Activated CD8-positive, alpha-beta memory T cell treated with anti-CD3 and anti-CD28 coated beads for 1 hour (primary cell): ENCODE measurements at regions not wholly inside any gene's neighbourhood (a gene's known extent, or its start where the extent isn't known, plus 50 kb on each side); places are given as distances from the start of the nearest gene placed in this dataset.
"Not testable (repeated sequence)": the region's sequence is repeated elsewhere in the genome, so short reads cannot be mapped to it uniquely, and the experiment has no call there.

Experiments
- DNase-seq, 2 donors: peaks; one replicate each; pipeline ENCODE4 v3.0.0-alpha.2; 2020; ENCODE audit warnings: low read depth in 1 of 2; ENCODE audit errors: extremely low read depth in 1 of 2

GRCh38 chr3:110575702-110576101 lies 495.9 kb upstream of the NECTIN3 start:
- no peak for DNase-seq

GRCh38 chr3:110576960-110577359 lies 494.7 kb upstream of the NECTIN3 start:
- DNase-seq, result no peak

DNA sequence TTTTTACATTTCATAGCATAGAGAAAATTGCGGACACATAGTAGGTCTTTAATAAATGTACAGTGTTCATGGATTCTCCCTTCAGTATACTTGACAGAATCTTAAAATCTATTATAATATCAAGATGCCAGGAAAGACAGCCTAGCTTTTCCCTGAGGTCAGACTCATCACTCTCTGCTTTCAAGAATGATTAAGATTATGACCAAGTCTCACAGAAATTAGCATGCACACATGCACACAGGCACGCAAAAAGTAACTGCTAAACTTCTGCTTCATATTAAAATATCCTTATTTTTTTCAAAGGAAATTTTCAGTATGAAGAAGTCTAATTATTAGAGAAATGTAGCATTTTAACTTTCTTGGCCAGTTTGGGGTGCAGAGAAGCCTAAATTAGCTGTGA lies 493.8 kb upstream of the NECTIN3 start:
- no peak for DNase-seq

- DNase-seq, result no peak
Measured at GRCh38 chr3:110579840-110580550, 491.6 kb upstream of the NECTIN3 start.

- no peak for DNase-seq
Measured at GRCh38 chr3:110583373-110583935, 488.2 kb upstream of the NECTIN3 start.

DNA sequence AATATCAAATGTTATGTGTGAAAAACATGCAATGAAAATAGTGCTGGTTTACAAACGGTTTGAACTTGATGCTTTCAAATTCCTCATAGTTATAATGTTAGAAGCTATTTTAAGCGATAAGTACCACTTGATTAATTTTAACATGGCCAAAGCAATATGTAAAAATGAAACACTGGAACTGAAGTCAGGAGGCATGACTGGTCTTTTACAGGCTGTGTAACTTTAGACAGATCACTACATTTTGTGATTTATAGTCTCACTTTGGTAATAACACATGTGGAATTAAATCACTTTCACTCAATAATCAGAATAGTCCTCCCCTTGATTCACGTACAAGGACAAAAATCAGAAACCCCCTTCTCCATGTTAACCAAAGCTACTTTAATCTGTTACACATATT lies 482.7 kb upstream of the NECTIN3 start:
- DNase-seq, result no peak

GRCh38 chr3:110589341-110589740 lies 482.3 kb upstream of the NECTIN3 start:
- DNase-seq, result no peak

GRCh38 chr3:110593749-110594148 lies 477.9 kb upstream of the NECTIN3 start:
- no peak for DNase-seq

GRCh38 chr3:110598847-110599490 lies 472.6 kb upstream of the NECTIN3 start:
- no peak for DNase-seq

DNA sequence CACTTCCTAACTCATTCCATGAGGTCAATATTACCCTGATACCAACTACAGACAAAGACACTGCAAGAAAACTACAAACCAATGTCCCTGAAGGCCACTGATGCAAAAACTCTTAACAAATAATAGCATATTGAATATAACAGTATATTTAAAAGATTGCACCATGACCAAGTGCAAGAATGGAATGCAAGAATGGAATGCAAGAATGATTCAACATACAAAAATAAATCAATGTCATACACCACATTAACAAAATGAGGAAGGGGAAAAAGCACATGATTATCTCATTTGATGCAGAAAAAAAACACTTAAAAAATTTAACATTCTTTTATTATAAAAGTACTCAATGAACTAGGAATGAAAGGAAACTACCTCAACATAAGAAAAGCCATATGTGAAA lies 463.1 kb upstream of the NECTIN3 start:
- no peak for DNase-seq

GRCh38 chr3:110612045-110612444 lies 459.6 kb upstream of the NECTIN3 start:
- DNase-seq, result no peak

DNA sequence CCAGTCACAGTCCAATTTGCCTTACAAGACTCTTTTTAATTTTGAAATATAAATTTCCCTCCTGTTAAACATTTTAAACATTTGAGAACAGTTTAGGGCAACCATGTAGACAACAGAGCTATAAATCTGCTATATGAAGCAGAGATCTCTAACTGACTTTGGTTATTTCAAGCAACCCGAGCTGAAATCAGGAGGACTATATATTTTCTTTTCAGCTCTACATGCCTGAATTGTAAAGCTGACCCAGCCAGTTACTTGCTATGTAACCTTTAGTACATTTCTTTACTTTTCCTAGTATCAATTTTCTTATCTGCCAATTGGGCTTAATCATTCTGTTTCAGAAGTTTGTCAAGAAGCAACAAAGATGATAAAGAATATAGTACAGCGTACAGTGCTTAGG lies 457.4 kb upstream of the NECTIN3 start:
- DNase-seq, result no peak

- no peak for DNase-seq
Measured at GRCh38 chr3:110615454-110615853, 456.2 kb upstream of the NECTIN3 start.

- DNase-seq, result no peak
Measured at GRCh38 chr3:110618512-110619226, 452.9 kb upstream of the NECTIN3 start.

DNA sequence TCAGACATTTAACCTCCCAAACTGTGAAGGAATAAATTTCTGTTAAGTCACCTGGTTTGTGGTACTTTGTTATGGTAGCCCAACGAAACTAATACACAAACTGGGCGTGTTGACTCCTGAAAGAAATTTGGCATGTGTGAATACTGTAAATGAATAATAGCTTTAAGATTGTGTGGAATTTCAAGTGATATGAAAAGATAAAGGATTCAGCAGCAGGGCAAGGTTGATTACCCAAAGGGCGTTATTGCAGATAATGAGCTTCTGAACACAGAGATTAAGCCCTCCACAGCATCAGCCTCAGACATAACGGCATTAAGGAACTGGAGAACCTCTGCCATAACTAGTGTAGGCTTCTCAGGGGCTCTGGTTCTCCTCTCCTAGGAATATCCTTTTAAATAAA lies 451.5 kb upstream of the NECTIN3 start:
- DNase-seq, result no peak

GRCh38 chr3:110623571-110623970 lies 448.0 kb upstream of the NECTIN3 start:
- DNase-seq, result no peak

GRCh38 chr3:110624576-110624975 lies 447.0 kb upstream of the NECTIN3 start:
- DNase-seq, result no peak

DNA sequence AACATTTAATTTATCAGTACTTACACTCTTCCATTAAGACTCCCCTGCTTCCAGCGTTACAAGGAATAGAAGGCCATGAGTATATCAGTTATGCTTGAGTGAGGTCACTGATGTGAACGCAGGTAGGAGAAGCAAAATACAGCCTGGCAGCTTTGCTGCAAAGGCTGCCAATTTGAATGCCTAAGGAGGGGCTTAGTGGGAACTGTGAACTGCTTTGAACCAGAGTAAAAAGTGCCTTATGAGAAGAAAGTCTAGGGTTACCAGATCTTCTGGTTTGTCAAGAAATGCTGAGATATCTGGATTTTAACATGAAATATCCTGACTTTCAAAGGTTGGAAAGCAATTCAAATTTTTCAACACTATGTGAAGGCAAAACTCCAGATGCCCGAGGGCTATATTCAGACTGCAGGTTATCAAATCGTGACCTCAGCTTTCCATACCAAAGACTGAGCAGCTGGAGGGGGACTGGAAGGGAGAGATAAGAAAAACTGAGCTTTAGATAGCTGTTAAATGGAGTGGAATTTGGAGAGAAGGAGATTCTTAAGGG lies 446.3 kb upstream of the NECTIN3 start:
- no peak for DNase-seq

GRCh38 chr3:110626652-110627111 lies 444.9 kb upstream of the NECTIN3 start:
- not testable (repeated sequence) for DNase-seq

DNA sequence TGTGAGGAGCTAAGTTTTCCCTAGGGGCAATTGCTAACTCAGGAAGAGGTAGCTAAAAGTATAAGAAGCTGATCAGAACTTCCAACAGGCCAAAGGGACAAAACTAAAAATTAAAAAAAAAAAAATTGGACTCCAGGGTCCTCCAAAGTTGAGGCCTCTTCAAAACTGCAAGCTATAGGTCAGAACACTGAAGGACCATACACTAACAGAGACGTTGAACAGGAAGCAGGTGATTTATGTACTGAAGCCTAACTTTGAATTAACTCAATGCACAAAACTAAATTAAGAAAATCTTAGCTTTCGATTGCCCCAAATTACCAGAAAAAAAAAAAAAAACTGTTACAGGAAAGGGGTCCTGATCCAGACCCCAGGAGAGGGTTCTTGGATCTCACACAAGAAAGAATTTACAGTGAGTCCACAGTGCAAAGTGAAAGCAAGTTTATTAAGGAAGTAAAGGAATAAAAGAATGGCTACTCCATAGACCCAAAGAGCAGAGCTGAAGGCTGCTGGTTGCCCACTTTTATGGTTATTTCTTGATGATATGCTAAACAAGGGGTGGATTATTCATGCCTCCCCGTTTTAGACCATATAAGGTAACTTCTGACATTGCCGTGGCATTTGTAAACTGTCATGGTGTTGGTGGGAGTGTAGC lies 442.8 kb upstream of the NECTIN3 start:
- no peak for DNase-seq

- DNase-seq, result no peak
Measured at GRCh38 chr3:110629917-110630316, 441.7 kb upstream of the NECTIN3 start.
